ENCODE measurements at regions not wholly inside any gene's neighbourhood (a gene's known extent, or its start where the extent isn't known, plus 50 kb on each side); places are given as distances from the start of the nearest gene placed in this dataset.

DNA sequence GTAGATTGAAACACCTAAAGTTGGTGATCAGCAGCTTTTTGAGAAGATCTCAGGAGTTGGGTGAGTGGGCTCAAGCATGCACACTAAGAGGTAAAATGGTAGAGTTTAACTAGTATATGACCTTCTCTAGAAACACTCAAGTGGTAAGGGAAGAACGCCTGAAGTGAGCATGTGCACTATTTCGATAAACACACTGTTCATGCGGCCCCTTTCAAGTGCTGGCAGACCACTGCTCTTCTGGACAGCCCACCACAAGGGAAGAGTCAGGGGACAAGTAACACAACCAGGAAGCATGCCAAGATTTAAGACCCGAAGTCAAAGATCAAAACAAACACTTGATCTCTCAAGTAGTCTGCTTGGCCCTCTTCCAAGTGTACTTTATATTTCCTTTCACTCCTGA lies 519.5 kb upstream of the ZWINT start:
- H3K4me3 ChIP-seq (ENCODE audit: low read depth, low read length) = no peak overlapping the region
- CTCF ChIA-PET = interaction anchor here (0.6 kb wide), 1 partner anchor 698 kb away, joined by 3 read pairs; no protein-coding TSS in a partner anchor
- no peaks in the 10 kb centered on the region for H3K36me3 ChIP-seq (ENCODE audit: control insufficient read depth, insufficient read depth, low read length)
- Mint-ChIP-seq H3K4me3 (ENCODE audit: unreplicated experiment) (no peak overlapping the region), H3K27me3 (ENCODE audit: insufficient read depth, unreplicated experiment) (no peaks in the 10 kb centered on the region), H3K27ac (ENCODE audit: unreplicated experiment) (no peak overlapping the region), H3K4me1 (ENCODE audit: low read depth, unreplicated experiment) (no peaks in the 10 kb centered on the region), H3K9me3 (ENCODE audit: unreplicated experiment) (no peaks in the 10 kb centered on the region), H3K36me3 (ENCODE audit: insufficient read depth, unreplicated experiment) (peaks cover 4% of the 10 kb centered on the region)
- H3K9me3 ChIP-seq = no peaks in the 10 kb centered on the region
- H3K27me3 ChIP-seq (replicated peaks; ENCODE audit: control insufficient read depth, insufficient read depth, low read length) = no peaks in the 10 kb centered on the region
- BruUV-seq (replicated peaks) = no TSS peak
- no peak for DNase-seq
- POLR2A ChIA-PET = no interaction called here
- intact Hi-C loops (cut with micrococcal nuclease; ENCODE audit: unreplicated experiment) = no loop called here
- TF ChIP-seq, protein P1, sequence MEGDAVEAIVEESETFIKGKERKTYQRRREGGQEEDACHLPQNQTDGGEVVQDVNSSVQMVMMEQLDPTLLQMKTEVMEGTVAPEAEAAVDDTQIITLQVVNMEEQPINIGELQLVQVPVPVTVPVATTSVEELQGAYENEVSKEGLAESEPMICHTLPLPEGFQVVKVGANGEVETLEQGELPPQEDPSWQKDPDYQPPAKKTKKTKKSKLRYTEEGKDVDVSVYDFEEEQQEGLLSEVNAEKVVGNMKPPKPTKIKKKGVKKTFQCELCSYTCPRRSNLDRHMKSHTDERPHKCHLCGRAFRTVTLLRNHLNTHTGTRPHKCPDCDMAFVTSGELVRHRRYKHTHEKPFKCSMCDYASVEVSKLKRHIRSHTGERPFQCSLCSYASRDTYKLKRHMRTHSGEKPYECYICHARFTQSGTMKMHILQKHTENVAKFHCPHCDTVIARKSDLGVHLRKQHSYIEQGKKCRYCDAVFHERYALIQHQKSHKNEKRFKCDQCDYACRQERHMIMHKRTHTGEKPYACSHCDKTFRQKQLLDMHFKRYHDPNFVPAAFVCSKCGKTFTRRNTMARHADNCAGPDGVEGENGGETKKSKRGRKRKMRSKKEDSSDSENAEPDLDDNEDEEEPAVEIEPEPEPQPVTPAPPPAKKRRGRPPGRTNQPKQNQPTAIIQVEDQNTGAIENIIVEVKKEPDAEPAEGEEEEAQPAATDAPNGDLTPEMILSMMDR (IDR thresholded peaks at IDR 0.05; ENCODE audit: insufficient read depth in 1 of 2, low read depth in 1 of 2, low read length in 1 of 2, severe bottlenecking in 1 of 2, unreplicated experiment in 1 of 2) = no peak
- H3K4me1 ChIP-seq = no peaks in the 10 kb centered on the region

DNA sequence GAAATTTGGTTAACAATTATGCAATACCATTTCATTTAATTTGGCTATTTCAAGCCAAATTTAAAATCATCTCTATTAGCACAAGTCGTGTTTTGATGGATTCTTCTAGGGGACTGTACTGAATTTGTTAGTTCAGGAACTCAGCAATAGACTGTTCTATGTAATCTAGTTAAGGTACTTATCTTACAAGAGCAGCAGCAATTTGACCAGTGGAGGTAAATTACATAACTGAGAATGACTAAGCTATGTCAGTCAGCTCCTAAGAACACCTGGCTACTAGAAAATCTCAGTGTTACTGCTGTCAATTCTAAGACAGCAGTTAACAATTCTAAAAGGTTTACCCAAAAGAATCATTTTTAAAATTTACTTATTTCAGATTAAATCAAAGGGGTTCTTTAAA lies 513.9 kb upstream of the ZWINT start:
- TF ChIP-seq, protein P1 (IDR thresholded peaks at IDR 0.05; ENCODE audit: insufficient read depth in 1 of 2, low read depth in 1 of 2, low read length in 1 of 2, severe bottlenecking in 1 of 2, unreplicated experiment in 1 of 2) = no peak
- H3K4me3 ChIP-seq (ENCODE audit: low read depth, low read length) = no peak overlapping the region
- H3K27me3 Mint-ChIP-seq (ENCODE audit: insufficient read depth, unreplicated experiment) = no peaks in the 10 kb centered on the region
- no peak overlapping the region for H3K27ac Mint-ChIP-seq (ENCODE audit: unreplicated experiment)
- intact Hi-C loops (cut with micrococcal nuclease; ENCODE audit: unreplicated experiment) = no loop called here
- H3K36me3 ChIP-seq (ENCODE audit: control insufficient read depth, insufficient read depth, low read length) = no peaks in the 10 kb centered on the region
- no peaks in the 10 kb centered on the region for H3K27me3 ChIP-seq (replicated peaks; ENCODE audit: control insufficient read depth, insufficient read depth, low read length)
- no peak for DNase-seq
- BruUV-seq (replicated peaks) = no TSS peak
- no peak overlapping the region for H3K4me3 Mint-ChIP-seq (ENCODE audit: unreplicated experiment)
- CTCF ChIA-PET = no interaction called here
- no peaks in the 10 kb centered on the region for H3K36me3 Mint-ChIP-seq (ENCODE audit: insufficient read depth, unreplicated experiment)
- H3K9me3 Mint-ChIP-seq (ENCODE audit: unreplicated experiment) = peaks cover 10% of the 10 kb centered on the region
- H3K4me1 ChIP-seq = no peaks in the 10 kb centered on the region
- POLR2A ChIA-PET = no interaction called here
- no peaks in the 10 kb centered on the region for H3K9me3 ChIP-seq
- no peaks in the 10 kb centered on the region for H3K4me1 Mint-ChIP-seq (ENCODE audit: low read depth, unreplicated experiment)

DNA sequence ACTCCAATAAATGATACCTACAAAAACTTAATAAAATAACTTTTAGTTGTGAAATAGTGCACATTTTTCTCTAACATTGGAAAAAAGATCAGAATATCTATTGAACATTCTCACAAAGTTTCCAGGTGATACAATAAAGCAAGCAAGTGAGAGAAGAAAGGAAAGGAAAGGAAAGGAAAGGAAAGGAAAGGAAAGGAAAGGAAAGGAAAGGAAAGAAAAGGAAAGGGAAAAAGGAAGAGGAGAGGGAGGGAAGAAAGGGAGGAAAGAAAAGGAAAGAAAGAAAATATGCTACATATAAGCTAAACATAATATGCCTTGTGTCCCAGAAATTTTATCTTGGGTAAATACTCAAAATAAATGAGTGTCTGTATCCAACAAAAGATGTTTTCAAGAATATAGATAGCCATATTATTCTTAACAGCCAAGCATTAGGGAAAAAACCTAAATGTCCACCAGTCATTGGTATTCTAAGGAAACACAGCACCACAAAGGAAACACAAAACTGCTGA lies 510.2 kb upstream of the ZWINT start:
- CTCF ChIA-PET = no interaction called here
- H3K36me3 Mint-ChIP-seq (ENCODE audit: insufficient read depth, unreplicated experiment) = no peaks in the 10 kb centered on the region
- intact Hi-C loops (cut with micrococcal nuclease; ENCODE audit: unreplicated experiment) = no loop called here

More for the DNA sequence above, 510.2 kb upstream of the ZWINT start:
- Mint-ChIP-seq H3K27ac (ENCODE audit: unreplicated experiment) (no peak overlapping the region), H3K4me1 (ENCODE audit: low read depth, unreplicated experiment) (no peaks in the 10 kb centered on the region), H3K27me3 (ENCODE audit: insufficient read depth, unreplicated experiment) (no peaks in the 10 kb centered on the region), H3K9me3 (ENCODE audit: unreplicated experiment) (peaks cover 10% of the 10 kb centered on the region), H3K4me3 (ENCODE audit: unreplicated experiment) (no peak overlapping the region)
- BruUV-seq (replicated peaks) = no TSS peak
- Histone ChIP-seq H3K4me3 (ENCODE audit: low read depth, low read length) (no peak overlapping the region), H3K9me3 (no peaks in the 10 kb centered on the region), H3K4me1 (no peaks in the 10 kb centered on the region), H3K27me3 (replicated peaks; ENCODE audit: control insufficient read depth, insufficient read depth, low read length) (no peaks in the 10 kb centered on the region), H3K36me3 (ENCODE audit: control insufficient read depth, insufficient read depth, low read length) (no peaks in the 10 kb centered on the region)
- POLR2A ChIA-PET = no interaction called here
- no peak for DNase-seq
- TF ChIP-seq, protein P1 (IDR thresholded peaks at IDR 0.05; ENCODE audit: insufficient read depth in 1 of 2, low read depth in 1 of 2, low read length in 1 of 2, severe bottlenecking in 1 of 2, unreplicated experiment in 1 of 2) = no peak

Data from Caco-2 (cell line).